DOHH2 (cell line): ENCODE measurements at regions not wholly inside any gene's neighbourhood (a gene's known extent, or its start where the extent isn't known, plus 50 kb on each side); places are given as distances from the start of the nearest gene placed in this dataset.

Experiments
- H3F3A ChIP-seq: fragments of 200-600 bp; sonication (generic), shearing (Covaris generic); 2 replicates; pipeline ENCODE4 v1.6.0; 2016; ENCODE audit warnings: antibody characterized with exemption, mild to moderate bottlenecking; ENCODE audit not compliant: control insufficient read depth, insufficient read depth
- H3K27ac ChIP-seq: fragments of 200-600 bp; sonication (generic); 2 replicates; pipeline ENCODE4 v1.5.1; 2014; ENCODE audit warnings: low read depth, mild to moderate bottlenecking, low read length, moderate library complexity
- H3K27me3 ChIP-seq: fragments of 200-600 bp; sonication (generic); 2 replicates; pipeline ENCODE4 v1.6.1; 2014; ENCODE audit warnings: mild to moderate bottlenecking, low read length, mixed read lengths; ENCODE audit not compliant: control insufficient read depth
- H3K36me3 ChIP-seq: fragments of 200-600 bp; sonication (generic); 2 replicates; pipeline ENCODE4 v1.6.1; 2014; ENCODE audit warnings: mild to moderate bottlenecking, low read length, moderate library complexity, mixed read lengths; ENCODE audit not compliant: control insufficient read depth
- H3K4me1 ChIP-seq: fragments of 200-600 bp; sonication (generic); 2 replicates; pipeline ENCODE4 v1.6.1; 2014; ENCODE audit warnings: mild to moderate bottlenecking, low read length, mixed read lengths; ENCODE audit not compliant: control insufficient read depth
- H3K4me2 ChIP-seq: fragments of 200-600 bp; sonication (generic); 2 replicates; pipeline ENCODE4 v1.6.0; 2014; ENCODE audit warnings: mild to moderate bottlenecking, low read length, moderate library complexity
- H3K4me3 ChIP-seq: fragments of 200-600 bp; sonication (generic); 2 replicates; pipeline ENCODE4 v1.5.1; 2014; ENCODE audit warnings: mild to moderate bottlenecking, low read length, mixed read lengths
- H3K79me2 ChIP-seq: fragments of 200-600 bp; sonication (generic); 2 replicates; pipeline ENCODE4 v1.6.1; 2014; ENCODE audit warnings: mild to moderate bottlenecking, low read length, mixed read lengths; ENCODE audit not compliant: control insufficient read depth
- H3K9me2 ChIP-seq: fragments of 200-600 bp; sonication (generic); replicated peaks from 2 replicates; pipeline ENCODE4 v1.6.1; 2014; ENCODE audit warnings: mild to moderate bottlenecking, low read length, mixed read lengths; ENCODE audit not compliant: control insufficient read depth
- H3K9me3 ChIP-seq: fragments of 200-600 bp; sonication (generic); 2 replicates; pipeline ENCODE4 v1.6.1; 2014; ENCODE audit warnings: antibody characterized with exemption, low read length, mixed read lengths; ENCODE audit not compliant: control insufficient read depth, insufficient read depth
- H4K20me1 ChIP-seq: fragments of 200-600 bp; sonication (generic); 2 replicates; pipeline ENCODE4 v1.6.0; 2014; ENCODE audit warnings: low read depth, mild to moderate bottlenecking, antibody characterized with exemption, low read length, moderate library complexity; ENCODE audit not compliant: control insufficient read depth, insufficient read depth
- EZH2phosphoT487 ChIP-seq: fragments of 200-600 bp; sonication (generic); IDR thresholded peaks from 2 replicates; pipeline ENCODE4 v1.6.1; 2017; ENCODE audit warnings: borderline replicate concordance, mild to moderate bottlenecking, antibody characterized with exemption, low read length, moderate library complexity, mixed read lengths
- TF ChIP-seq, protein P1 (sequence below): fragments of 200-600 bp; sonication (generic); IDR thresholded peaks from one replicate; pipeline ENCODE4 v1.5.1; 2014; ENCODE audit warnings: antibody characterized with exemption, mild to moderate bottlenecking, low read depth, low read length; ENCODE audit not compliant: poor library complexity, severe bottlenecking

DNA sequence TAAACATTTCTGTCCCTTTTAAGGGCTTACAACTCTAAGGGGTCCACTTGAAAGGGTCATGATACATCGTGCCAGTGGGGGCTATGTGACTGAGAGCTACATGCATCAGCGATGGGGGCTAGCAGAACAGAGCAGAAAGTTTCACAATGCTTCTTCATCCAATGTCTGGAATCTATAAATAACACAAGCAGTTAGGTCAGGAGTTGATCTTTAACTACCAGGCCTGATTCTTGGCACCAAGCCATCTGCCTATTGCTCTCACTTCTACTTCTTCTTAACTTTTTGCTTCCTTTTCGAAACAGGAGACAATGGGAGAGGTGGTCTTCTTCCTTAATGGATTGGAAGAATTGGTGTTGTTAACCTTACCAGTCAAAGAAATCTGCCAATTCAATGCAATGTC, 410.0 kb downstream of the TGFB2 start:
- no peaks in the 10 kb centered on the region for H3F3A ChIP-seq
- H3K79me2 ChIP-seq = no peaks in the 10 kb centered on the region
- H3K27me3 ChIP-seq = no peaks in the 10 kb centered on the region
- no peaks in the 10 kb centered on the region for H3K9me3 ChIP-seq
- no peak overlapping the region for H3K27ac ChIP-seq
- H3K36me3 ChIP-seq = no peaks in the 10 kb centered on the region
- no peaks in the 10 kb centered on the region for H3K9me2 ChIP-seq
- H4K20me1 ChIP-seq = no peaks in the 10 kb centered on the region
- TF ChIP-seq, protein P1, sequence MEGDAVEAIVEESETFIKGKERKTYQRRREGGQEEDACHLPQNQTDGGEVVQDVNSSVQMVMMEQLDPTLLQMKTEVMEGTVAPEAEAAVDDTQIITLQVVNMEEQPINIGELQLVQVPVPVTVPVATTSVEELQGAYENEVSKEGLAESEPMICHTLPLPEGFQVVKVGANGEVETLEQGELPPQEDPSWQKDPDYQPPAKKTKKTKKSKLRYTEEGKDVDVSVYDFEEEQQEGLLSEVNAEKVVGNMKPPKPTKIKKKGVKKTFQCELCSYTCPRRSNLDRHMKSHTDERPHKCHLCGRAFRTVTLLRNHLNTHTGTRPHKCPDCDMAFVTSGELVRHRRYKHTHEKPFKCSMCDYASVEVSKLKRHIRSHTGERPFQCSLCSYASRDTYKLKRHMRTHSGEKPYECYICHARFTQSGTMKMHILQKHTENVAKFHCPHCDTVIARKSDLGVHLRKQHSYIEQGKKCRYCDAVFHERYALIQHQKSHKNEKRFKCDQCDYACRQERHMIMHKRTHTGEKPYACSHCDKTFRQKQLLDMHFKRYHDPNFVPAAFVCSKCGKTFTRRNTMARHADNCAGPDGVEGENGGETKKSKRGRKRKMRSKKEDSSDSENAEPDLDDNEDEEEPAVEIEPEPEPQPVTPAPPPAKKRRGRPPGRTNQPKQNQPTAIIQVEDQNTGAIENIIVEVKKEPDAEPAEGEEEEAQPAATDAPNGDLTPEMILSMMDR = no peak
- no peak overlapping the region for H3K4me2 ChIP-seq
- no peaks in the 10 kb centered on the region for H3K4me1 ChIP-seq
- H3K4me3 ChIP-seq = no peak overlapping the region

DNA sequence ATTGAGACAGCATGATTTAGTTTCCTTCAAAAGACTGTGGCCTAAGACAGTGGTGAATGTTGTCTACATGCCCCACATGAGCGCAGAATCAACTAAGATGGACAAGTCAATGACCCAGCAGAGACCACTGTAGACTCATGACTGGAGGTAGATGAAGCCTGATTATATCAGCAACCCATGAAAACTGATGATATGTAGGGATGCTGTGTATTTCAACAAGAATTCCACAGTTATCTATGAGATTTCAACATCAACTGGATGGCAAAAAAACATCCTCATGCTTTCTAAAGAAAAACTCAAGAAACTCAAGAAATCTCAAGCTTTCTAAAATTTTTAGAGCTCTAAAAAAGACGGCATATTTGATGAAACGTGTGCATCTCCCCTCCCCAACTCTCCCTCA, 413.9 kb upstream of the LYPLAL1 start:
- no peaks in the 10 kb centered on the region for H3K27me3 ChIP-seq
- no peaks in the 10 kb centered on the region for H3K9me2 ChIP-seq
- H4K20me1 ChIP-seq = no peaks in the 10 kb centered on the region
- TF ChIP-seq EZH2phosphoT487 = no peak
- TF ChIP-seq, protein P1 = no peak
- H3K36me3 ChIP-seq = no peaks in the 10 kb centered on the region
- H3K9me3 ChIP-seq = no peaks in the 10 kb centered on the region
- H3K79me2 ChIP-seq = no peaks in the 10 kb centered on the region
- no peaks in the 10 kb centered on the region for H3F3A ChIP-seq
- H3K4me2 ChIP-seq = no peak overlapping the region
- no peak overlapping the region for H3K4me3 ChIP-seq
- H3K4me1 ChIP-seq = no peaks in the 10 kb centered on the region
- no peak overlapping the region for H3K27ac ChIP-seq

DNA sequence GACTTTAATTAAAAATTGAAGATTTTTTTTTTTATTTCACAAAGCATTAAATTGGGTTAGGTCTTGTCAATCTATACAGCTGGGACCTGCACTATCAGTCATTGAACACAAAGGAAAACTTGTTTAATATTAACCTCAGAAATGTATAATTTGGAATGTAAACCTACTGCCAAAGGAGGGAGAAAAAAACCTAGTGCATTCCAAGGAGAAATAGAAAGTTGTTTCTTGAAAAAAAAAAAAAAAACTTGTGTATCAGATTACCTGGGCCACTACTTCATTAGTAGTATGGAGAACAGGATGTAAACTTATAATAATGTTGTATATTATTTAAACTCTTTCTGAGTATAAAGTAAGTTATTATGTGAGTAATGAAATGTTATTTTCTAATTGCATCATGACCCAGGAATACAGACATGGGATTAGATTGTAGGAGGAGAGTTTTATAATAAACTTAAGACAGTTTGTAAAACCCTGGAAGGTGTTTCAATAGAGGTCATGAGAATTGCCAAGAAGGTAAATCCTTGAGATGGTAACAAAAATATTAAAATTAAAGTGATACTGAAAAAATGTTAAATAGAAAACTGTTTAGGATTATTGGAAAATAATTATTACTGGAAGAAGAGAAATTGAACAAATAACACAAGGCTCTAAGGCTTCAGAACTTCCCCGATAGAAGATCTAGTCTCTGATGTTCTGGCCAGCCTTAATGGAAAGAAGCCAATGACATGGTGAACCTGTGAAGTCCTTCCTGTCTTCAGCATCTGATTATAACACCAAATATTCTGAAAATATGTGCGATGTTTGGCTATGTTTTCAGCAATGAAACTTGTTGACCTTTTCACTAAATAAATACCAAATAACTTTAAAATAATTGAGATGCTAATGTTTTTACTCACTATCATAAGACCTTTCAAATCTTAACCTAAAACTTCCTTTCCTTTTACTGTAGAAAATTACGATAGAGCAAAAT, 412.8 kb upstream of the LYPLAL1 start:
- Histone ChIP-seq H3K4me3 (no peak overlapping the region), H4K20me1 (no peaks in the 10 kb centered on the region), H3K27ac (no peak overlapping the region), H3K36me3 (no peaks in the 10 kb centered on the region), H3K79me2 (no peaks in the 10 kb centered on the region), H3K9me3 (no peaks in the 10 kb centered on the region), H3K27me3 (no peaks in the 10 kb centered on the region), H3K4me1 (no peaks in the 10 kb centered on the region), H3K9me2 (no peaks in the 10 kb centered on the region), H3F3A (no peaks in the 10 kb centered on the region), H3K4me2 (no peak overlapping the region)
- no peak for TF ChIP-seq EZH2phosphoT487
- TF ChIP-seq, protein P1 = no peak
